NCI-H1048 (cell line): ENCODE measurements at regions not wholly inside any gene's neighbourhood (a gene's known extent, or its start where the extent isn't known, plus 50 kb on each side); places are given as distances from the start of the nearest gene placed in this dataset.

Source experiments
- DNase-seq: peaks from one replicate; lab custom pipeline; 2025; lab: John Stamatoyannopoulos, UW

DNA sequence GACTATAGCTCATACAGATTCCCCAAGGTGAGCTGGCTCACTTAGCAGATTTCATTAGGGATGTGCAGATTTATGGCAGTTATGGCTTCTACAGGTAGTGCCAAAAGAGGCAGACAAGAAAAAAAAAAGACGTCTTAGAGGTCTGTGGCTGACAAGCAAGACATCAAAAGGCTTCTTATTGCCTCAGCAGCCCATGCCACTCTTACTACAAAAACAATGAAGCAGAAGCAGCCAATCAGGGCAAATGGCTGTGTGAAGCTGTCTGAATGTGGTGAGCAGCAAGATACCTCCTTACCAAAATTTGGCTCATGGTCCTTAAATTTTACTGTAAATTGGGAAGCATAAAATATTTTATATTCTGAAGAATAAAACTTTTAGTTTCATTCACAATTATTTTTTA, 557.5 kb upstream of the GOLIM4 start:
- DNase-seq, result no peak

- no peak for DNase-seq
Measured at GRCh38 chr3:168648321-168648720, 552.6 kb upstream of the GOLIM4 start.

DNA sequence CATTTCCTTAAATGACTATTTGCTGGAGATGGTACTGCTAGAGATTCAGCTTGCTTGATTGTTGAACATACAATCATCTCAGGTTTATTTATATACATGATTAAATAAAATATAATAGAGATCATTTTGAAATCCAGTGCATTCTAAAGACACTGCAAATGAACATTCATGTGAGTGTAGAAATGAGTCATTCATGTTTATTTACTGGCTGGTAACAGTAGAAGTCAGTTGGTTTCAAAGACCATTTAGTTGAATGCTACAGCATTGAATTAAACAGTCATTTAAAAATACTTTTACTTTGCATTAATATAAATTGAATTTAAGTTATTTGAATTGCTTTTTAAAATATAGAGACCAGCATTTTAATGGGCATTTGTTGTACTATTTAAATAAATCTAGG, 551.9 kb upstream of the GOLIM4 start:
- no peak for DNase-seq

- no peak for DNase-seq
Measured at GRCh38 chr3:168645180-168645579, 549.5 kb upstream of the GOLIM4 start.

DNA sequence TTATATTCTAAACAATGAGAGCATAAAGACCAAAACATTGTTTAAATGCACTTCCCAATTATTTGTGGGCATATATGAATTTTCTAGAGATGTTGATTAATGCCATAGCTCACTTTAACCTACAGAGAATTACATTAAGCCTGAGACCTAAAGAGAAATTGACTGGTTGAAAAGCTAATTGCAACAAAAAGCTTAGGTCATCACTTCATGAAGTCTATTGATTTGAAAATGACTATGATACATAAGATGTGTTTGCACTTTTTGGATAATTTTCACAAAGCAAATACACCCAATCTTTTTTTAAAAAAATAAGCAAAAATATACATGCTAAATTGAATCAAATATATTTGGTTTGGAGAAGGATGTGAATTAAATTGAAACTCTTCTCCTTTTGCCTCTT, 532.8 kb upstream of the GOLIM4 start:
- no peak for DNase-seq

DNA sequence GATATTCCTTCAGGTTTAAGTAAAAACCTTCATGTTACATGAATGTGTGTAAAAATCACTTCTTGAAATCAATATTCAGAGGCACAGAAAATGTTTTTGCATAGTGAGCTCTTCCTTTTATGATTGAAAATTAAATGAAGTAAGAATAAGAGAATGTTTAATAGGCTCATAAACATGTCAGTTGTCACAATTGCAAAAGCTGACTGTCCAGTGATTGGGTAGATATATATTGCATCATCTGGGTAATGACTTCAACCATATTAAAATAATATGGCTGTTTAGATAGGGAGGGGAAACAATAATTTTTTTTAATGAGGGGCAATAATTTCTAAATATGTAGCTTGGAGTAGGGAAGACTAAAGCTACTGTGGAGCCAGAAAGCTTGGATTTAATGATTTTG, 529.8 kb upstream of the GOLIM4 start:
- no peak for DNase-seq

GRCh38 chr3:168624892-168625448, 529.2 kb upstream of the GOLIM4 start:
- no peak for DNase-seq

- no peak for DNase-seq
Measured at GRCh38 chr3:168624195-168624594, 528.5 kb upstream of the GOLIM4 start.

GRCh38 chr3:168622795-168623194, 527.1 kb upstream of the GOLIM4 start:
- DNase-seq, result no peak

DNA sequence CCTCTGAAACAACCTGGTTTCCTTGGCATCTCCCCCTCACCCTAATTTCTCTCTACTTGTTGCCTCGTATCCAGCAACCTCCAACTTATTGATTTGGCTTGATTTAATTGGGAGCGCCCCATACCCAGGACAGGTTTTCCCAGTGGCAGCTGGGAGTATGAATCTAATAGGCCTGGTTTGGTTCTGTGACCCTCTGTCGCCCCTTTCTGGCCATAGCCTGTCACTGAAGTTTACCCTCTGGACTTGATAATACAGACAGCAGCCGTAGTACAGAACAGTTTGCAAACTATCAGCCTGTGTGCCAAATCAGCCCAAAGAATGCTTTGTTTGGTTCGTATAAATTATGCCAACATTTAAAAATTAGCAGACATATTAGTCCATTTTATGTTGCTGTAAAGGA, 525.1 kb upstream of the GOLIM4 start:
- DNase-seq, result no peak

DNA sequence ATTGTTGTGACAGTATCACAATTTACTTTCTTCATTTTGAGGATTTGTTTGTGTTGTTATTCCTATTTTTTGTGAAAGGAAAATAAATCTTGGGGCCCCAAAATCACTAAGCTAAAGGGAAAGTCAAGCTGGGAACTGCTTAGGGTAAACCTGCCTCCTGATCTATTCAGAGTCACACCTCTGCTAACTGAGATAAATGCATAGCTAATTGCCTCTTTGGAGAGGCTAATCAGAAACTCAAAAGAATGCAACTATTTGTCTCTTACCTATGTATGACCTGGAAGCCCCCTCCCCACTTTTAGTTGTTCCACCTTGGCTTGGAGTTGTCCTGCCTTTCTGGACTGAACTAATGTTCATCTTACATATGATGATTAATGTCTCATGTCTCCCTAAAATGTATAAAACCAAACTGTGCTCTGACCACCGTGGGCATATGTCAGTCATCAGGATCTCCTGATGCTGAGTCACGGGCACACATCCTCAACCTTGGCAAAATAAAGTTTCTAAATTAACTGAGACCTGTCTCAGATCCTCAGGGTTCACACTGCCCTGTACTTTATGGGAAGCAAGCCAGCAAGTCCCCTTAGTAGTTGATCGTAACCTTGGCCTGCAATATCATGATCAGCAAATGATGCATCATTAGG, 523.2 kb upstream of the GOLIM4 start:
- DNase-seq, result no peak

DNA sequence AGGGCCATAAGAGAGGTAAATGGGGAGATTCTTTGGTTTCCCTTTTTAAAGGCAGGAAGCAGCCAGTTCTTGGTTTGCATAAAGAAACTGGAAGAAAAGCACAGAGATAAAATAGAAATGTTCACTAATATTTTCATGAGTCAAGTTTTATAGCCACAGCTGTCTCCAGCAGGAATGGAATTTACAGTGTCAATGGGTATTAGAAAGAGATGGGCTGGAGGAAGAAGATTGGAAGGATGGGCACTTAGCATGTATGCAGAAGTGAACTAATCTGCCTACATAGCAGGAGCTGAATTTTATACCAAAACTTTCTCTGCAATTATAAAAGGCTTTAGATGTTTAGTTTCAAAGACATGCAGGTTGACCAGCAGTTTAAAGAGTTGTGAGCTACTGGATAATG, 521.9 kb upstream of the GOLIM4 start:
- no peak for DNase-seq

DNA sequence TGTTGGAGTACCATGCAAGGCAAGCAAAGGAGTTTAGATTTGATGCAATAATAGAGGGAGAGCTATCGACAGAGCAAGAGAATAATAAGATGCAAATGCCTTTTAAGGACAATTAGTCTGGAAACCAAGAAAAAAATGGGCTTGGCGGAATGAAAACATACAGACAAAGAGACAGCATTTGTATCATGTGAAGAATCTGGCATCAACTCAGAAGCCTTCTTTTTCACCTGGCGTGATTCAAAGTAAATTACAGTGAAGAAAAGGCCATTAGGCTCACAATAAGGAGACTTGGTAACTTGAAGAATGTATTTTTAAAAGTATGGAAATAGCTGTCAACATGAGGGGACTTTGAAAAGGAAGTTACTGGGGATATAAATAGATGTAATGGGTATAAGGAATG, 521.2 kb upstream of the GOLIM4 start:
- no peak for DNase-seq

DNA sequence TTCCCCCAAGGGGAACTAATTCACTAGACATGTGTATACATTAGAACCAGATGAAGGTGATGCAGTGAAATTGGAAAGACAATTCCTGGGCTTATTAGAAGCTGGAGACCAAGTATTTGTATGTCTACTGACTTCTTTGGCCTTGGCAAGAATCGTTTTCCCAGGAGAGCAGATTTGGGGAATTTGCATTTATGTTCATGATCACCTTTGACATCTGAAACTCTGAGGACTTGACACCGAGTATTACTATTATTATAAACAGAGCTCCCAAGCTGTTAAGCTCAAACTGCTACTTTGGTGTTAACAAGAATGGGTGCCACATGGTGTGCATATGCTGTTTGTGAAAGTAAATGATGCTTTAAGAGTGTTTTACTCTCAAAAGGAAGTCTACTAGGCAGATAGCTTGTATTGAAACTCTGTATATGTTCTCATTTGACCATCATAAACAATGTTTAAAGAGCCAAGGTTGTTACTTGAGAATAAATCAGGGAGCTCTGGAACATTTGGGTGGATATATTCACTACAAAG, 519.8 kb upstream of the GOLIM4 start:
- no peak for DNase-seq

- DNase-seq, result no peak
Measured at GRCh38 chr3:168613151-168613550, 517.4 kb upstream of the GOLIM4 start.

- DNase-seq, result no peak
Measured at GRCh38 chr3:168612671-168613070, 516.9 kb upstream of the GOLIM4 start.

DNA sequence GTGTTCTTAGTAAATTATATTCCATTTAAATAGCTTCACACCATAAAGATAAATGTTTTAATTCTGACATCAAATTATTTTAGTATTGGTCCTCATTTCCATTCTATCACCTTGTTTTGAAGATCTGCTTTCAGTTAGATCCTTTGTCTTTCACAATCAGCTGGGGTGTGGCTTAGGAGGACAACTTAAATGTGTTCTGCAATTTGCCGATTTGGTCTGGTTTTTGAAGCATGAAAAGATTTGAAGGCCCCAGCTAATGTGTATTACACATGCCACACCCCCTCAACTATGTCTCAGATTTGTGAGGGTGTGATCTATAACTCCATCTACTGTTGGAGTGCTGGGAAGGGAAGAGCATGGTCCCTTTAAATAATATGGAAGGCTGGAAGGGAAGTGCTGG, 516.1 kb upstream of the GOLIM4 start:
- no peak for DNase-seq

GRCh38 chr3:168608926-168609325, 513.2 kb upstream of the GOLIM4 start:
- no peak for DNase-seq

GRCh38 chr3:168604767-168605166, 509.0 kb upstream of the GOLIM4 start:
- no peak for DNase-seq

- no peak for DNase-seq
Measured at GRCh38 chr3:168598250-168598649, 502.5 kb upstream of the GOLIM4 start.

- DNase-seq, result no peak
Measured at GRCh38 chr3:168596175-168596823, 500.6 kb upstream of the GOLIM4 start.

GRCh38 chr3:168591587-168591986, 495.9 kb upstream of the GOLIM4 start:
- DNase-seq, result no peak

- no peak for DNase-seq
Measured at GRCh38 chr3:168589376-168589775, 493.7 kb upstream of the GOLIM4 start.

DNA sequence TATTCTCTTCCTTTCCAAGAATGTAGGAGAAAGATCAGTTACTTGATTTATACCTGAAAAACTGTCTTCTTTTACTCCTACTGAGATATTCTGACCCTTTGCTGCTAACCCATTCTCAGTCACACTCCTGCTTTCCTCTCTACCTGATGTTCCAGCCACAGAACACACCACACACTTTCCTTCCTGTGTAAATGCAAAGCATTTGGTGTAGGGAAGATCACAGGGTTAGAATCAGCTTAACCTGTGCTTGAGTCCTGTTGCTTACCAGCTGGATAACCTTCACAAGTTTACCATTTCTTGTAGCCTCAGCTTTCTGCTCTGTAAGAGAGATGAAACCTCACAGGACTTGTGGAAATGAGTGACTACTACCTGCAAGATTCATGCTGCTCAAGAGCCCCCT, 489.8 kb upstream of the GOLIM4 start:
- no peak for DNase-seq
